GM12878 (cell line): ENCODE measurements at regions not wholly inside any gene's neighbourhood (a gene's known extent, or its start where the extent isn't known, plus 50 kb on each side); places are given as distances from the start of the nearest gene placed in this dataset.

Experiments
- ATAC-seq: fragments of 200-7000 bp; cut with Tn5 transposase; 3 replicates; pipeline ENCODE4 v1.9.1; 2020; ENCODE audit warnings: mild to moderate bottlenecking, moderate library complexity
- BruUV-seq: library from RNA; stranded (reverse); fragments of 400-500 nt; replicated peaks from 2 replicates; lab custom pipeline; 2021; lab: Mats Ljungman, UMichigan
- CTCF ChIA-PET: fragments of 300-600 bp; sonication (Branson Sonifier 250); formaldehyde crosslinking; extraction: SDS; loops from one replicate; lab custom pipeline; 2021; ENCODE audit warnings: inconsistent platforms; lab: Yijun Ruan, JAX
- POLR2A ChIA-PET: fragments of 350-600 bp; formaldehyde crosslinking; extraction: SDS; loops from one replicate; lab custom pipeline; 2021; ENCODE audit warnings: inconsistent platforms; lab: Charles Lee
- RAD21 ChIA-PET: fragments of 300-600 bp; sonication (Branson Sonifier 250); formaldehyde crosslinking; loops from one replicate; lab custom pipeline; 2023; ENCODE audit warnings: antibody characterized with exemption; ENCODE audit not compliant: unreplicated experiment; lab: Charles Lee
- SMC1A ChIA-PET: fragments of 300-600 bp; sonication (Branson Sonifier 250); formaldehyde crosslinking; loops from one replicate; lab custom pipeline; 2023; ENCODE audit not compliant: unreplicated experiment, uncharacterized antibody; lab: Charles Lee
- DNase-seq: peaks from one replicate; pipeline ENCODE4 v3.0.0-alpha.2; 2011; ENCODE audit warnings: low read depth, low spot score
- FAIRE-seq: peaks from 3 replicates; lab custom pipeline; 2011; peaks lifted over from hg19 to GRCh38; lab: Jason Lieb, UNC
- H2AFZ ChIP-seq: 2 replicates; pipeline ENCODE4 v1.6.0; 2011; ENCODE audit warnings: low read depth, low read length, control low read depth; ENCODE audit not compliant: control insufficient read depth
- H3K27ac ChIP-seq: 2 replicates; pipeline ENCODE4 v1.5.1; 2011; ENCODE audit warnings: control low read depth; ENCODE audit not compliant: control insufficient read depth, insufficient read depth
- H3K27me3 ChIP-seq, 2 experiments: replicated peaks in 1 of 2; 2 replicates each; pipeline versions ENCODE4 v1.6.0 to v1.6.1; 2011; ENCODE audit warnings: low read length in 1 of 2; ENCODE audit not compliant: control insufficient read depth in 2 of 2, insufficient read depth in 2 of 2
- H3K36me3 ChIP-seq, 2 experiments: 2 replicates each; pipeline ENCODE4 v1.5.1; 2011; ENCODE audit warnings: low read length in 1 of 2; ENCODE audit not compliant: control insufficient read depth in 2 of 2, insufficient read depth in 2 of 2
- H3K4me1 ChIP-seq: 2 replicates; pipeline ENCODE4 v1.6.1; 2011; ENCODE audit warnings: mild to moderate bottlenecking, low read length, moderate library complexity, mixed read lengths; ENCODE audit not compliant: control insufficient read depth, insufficient read depth
- H3K4me2 ChIP-seq: 2 replicates; pipeline ENCODE4 v1.6.0; 2011; ENCODE audit warnings: control low read depth; ENCODE audit not compliant: control insufficient read depth, insufficient read depth
- H3K4me3 ChIP-seq: fragments of 200-600 bp; sonication (generic); 2 replicates; pipeline ENCODE4 v1.5.1; 2016
- H3K79me2 ChIP-seq: 2 replicates; pipeline ENCODE4 v1.6.0; 2011; ENCODE audit warnings: low read length; ENCODE audit not compliant: control insufficient read depth, insufficient read depth
- H3K9ac ChIP-seq: 2 replicates; pipeline ENCODE4 v1.8.0; 2011; ENCODE audit warnings: low read length, control low read depth, mixed read lengths; ENCODE audit not compliant: control insufficient read depth, insufficient read depth
- H3K9me3 ChIP-seq: replicated peaks from 3 replicates; pipeline ENCODE4 v1.5.1; 2011; ENCODE audit warnings: mild to moderate bottlenecking, low read length; ENCODE audit not compliant: control insufficient read depth, insufficient read depth
- H4K20me1 ChIP-seq: 2 replicates; pipeline ENCODE4 v1.6.0; 2011; ENCODE audit not compliant: control insufficient read depth, insufficient read depth
- BHLHE40 ChIP-seq, 2 experiments: fragments of 450-650 bp in 1 of 2; IDR thresholded peaks; 2 replicates each; pipeline ENCODE4 v1.6.1; 2011 to 2017; ENCODE audit warnings: low read depth in 2 of 2, borderline replicate concordance in 1 of 2, improper control_type of control experiment in 1 of 2, low read length in 1 of 2, mild to moderate bottlenecking in 1 of 2
- CREB1 ChIP-seq: IDR thresholded peaks from 2 replicates; pipeline ENCODE4 v1.6.1; 2012; ENCODE audit warnings: low read depth, mild to moderate bottlenecking, inconsistent platforms
- JUNB ChIP-seq: IDR thresholded peaks from 2 replicates; pipeline ENCODE4 v1.6.1; 2016; ENCODE audit warnings: antibody characterized with exemption, mild to moderate bottlenecking
- MTA3 ChIP-seq: IDR thresholded peaks from 2 replicates; pipeline ENCODE4 v1.6.1; 2012; ENCODE audit warnings: low read length, inconsistent platforms, borderline replicate concordance
- NR2C2 ChIP-seq: IDR thresholded peaks from 2 replicates; pipeline ENCODE4 v1.6.1; 2011; ENCODE audit warnings: borderline replicate concordance, low read depth; ENCODE audit not compliant: control insufficient read depth, insufficient read length
- USF1 ChIP-seq: IDR thresholded peaks from 2 replicates; pipeline ENCODE4 v1.6.1; 2011; ENCODE audit warnings: borderline replicate concordance, low read depth, mild to moderate bottlenecking, moderate library complexity, mixed read lengths, low read length; ENCODE audit not compliant: insufficient read depth; ENCODE audit errors: extremely low read length
- whole genome bisulfite sequencing: methylation state at CpG from one replicate; pipeline ENCODE4 v1.1.6; 2016; ENCODE audit warnings: low lambda C conversion rate; ENCODE audit not compliant: insufficient replicate concordance, insufficient coverage; ENCODE audit errors: missing lambda C conversion rate; 5-methylcytosine and 5-hydroxymethylcytosine counted together
- in situ Hi-C: fragments of 300-500 bp; cut with MboI; formaldehyde crosslinking; loops from 9 replicates; pipeline ENCODE4 v1.14.3; 2018; ENCODE audit warnings: mixed read lengths
- intact Hi-C: fragments of 100-400 bp; cut with micrococcal nuclease; formaldehyde crosslinking; loops from one replicate; pipeline ENCODE4 v1.14.2; 2022; ENCODE audit not compliant: unreplicated experiment
- TF ChIP-seq, protein P1 (sequence below): fragments of 450-650 bp; formaldehyde crosslinking; IDR thresholded peaks from 2 replicates; pipeline ENCODE4 v1.4.0; 2020; ENCODE audit warnings: mild to moderate bottlenecking, moderate library complexity
- TF ChIP-seq, protein P2 (sequence below): IDR thresholded peaks from 2 replicates; pipeline ENCODE4 v1.6.1; 2011; ENCODE audit warnings: low read depth, low read length, improper control_type of control experiment, borderline replicate concordance
- TF ChIP-seq, protein P3 (sequence below): fragments of 450-650 bp; IDR thresholded peaks from 2 replicates; pipeline ENCODE4 v1.6.1; 2016; ENCODE audit warnings: mild to moderate bottlenecking, moderate library complexity, borderline replicate concordance

DNA sequence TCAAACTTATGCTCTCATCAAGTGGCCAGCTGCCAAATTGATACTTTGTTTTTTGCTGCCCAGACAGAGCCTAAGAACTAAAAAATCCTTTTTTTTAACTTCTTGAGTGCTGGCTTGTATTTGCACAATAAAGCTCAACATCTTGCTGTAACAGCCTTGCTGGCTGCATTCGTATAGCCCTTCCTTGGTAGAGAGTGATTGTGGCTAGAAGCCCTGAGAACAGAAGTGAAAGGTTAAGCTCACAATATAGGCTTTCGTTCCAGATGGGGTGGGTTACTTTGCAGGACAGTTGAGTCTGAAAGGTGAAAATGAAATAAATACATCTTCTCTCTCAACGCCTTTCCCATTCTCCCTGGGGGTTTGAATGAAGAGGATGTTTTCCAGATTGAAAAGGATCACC lies 278.8 kb downstream of the HS3ST3B1 start:
- FAIRE-seq (no peak), DNase-seq (no peak), ATAC-seq (no peak)
- Histone ChIP-seq H3K4me2 (no peak overlapping the region), H3K4me1 (no peaks in the 10 kb centered on the region), H3K9ac (no peak overlapping the region), H4K20me1 (no peaks in the 10 kb centered on the region), H3K27me3 (no peaks in the 10 kb centered on the region), H3K27ac (no peak overlapping the region), H3K79me2 (no peaks in the 10 kb centered on the region), H2AFZ (no peak overlapping the region), H3K4me3 (no peak overlapping the region), H3K9me3 (no peaks in the 10 kb centered on the region; the same call in 2 of the 3 replicates), H3K36me3 (no peaks in the 10 kb centered on the region)
- CTCF ChIA-PET: no interaction called here
- POLR2A ChIA-PET: no interaction called here
- 14% methylated on average over 3 of the region's 3 CpGs for WGBS
- RAD21 ChIA-PET: no interaction called here
- no TSS peak for BruUV-seq
- intact Hi-C loops: no loop called here
- TF ChIP-seq, protein P1, sequence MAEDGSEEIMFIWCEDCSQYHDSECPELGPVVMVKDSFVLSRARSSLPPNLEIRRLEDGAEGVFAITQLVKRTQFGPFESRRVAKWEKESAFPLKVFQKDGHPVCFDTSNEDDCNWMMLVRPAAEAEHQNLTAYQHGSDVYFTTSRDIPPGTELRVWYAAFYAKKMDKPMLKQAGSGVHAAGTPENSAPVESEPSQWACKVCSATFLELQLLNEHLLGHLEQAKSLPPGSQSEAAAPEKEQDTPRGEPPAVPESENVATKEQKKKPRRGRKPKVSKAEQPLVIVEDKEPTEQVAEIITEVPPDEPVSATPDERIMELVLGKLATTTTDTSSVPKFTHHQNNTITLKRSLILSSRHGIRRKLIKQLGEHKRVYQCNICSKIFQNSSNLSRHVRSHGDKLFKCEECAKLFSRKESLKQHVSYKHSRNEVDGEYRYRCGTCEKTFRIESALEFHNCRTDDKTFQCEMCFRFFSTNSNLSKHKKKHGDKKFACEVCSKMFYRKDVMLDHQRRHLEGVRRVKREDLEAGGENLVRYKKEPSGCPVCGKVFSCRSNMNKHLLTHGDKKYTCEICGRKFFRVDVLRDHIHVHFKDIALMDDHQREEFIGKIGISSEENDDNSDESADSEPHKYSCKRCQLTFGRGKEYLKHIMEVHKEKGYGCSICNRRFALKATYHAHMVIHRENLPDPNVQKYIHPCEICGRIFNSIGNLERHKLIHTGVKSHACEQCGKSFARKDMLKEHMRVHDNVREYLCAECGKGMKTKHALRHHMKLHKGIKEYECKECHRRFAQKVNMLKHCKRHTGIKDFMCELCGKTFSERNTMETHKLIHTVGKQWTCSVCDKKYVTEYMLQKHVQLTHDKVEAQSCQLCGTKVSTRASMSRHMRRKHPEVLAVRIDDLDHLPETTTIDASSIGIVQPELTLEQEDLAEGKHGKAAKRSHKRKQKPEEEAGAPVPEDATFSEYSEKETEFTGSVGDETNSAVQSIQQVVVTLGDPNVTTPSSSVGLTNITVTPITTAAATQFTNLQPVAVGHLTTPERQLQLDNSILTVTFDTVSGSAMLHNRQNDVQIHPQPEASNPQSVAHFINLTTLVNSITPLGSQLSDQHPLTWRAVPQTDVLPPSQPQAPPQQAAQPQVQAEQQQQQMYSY: no peak
- TF ChIP-seq CREB1 (no peak), BHLHE40 (IDR thresholded peaks at IDR 0.05; ENCODE audit: borderline replicate concordance in 1 of 2, low read depth in 2 of 2, low read length in 1 of 2) (no peak), MTA3 (no peak), NR2C2 (no peak), JUNB (no peak), USF1 (no peak)
- TF ChIP-seq, protein P2, sequence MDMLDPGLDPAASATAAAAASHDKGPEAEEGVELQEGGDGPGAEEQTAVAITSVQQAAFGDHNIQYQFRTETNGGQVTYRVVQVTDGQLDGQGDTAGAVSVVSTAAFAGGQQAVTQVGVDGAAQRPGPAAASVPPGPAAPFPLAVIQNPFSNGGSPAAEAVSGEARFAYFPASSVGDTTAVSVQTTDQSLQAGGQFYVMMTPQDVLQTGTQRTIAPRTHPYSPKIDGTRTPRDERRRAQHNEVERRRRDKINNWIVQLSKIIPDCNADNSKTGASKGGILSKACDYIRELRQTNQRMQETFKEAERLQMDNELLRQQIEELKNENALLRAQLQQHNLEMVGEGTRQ: no peak
- TF ChIP-seq, protein P3, sequence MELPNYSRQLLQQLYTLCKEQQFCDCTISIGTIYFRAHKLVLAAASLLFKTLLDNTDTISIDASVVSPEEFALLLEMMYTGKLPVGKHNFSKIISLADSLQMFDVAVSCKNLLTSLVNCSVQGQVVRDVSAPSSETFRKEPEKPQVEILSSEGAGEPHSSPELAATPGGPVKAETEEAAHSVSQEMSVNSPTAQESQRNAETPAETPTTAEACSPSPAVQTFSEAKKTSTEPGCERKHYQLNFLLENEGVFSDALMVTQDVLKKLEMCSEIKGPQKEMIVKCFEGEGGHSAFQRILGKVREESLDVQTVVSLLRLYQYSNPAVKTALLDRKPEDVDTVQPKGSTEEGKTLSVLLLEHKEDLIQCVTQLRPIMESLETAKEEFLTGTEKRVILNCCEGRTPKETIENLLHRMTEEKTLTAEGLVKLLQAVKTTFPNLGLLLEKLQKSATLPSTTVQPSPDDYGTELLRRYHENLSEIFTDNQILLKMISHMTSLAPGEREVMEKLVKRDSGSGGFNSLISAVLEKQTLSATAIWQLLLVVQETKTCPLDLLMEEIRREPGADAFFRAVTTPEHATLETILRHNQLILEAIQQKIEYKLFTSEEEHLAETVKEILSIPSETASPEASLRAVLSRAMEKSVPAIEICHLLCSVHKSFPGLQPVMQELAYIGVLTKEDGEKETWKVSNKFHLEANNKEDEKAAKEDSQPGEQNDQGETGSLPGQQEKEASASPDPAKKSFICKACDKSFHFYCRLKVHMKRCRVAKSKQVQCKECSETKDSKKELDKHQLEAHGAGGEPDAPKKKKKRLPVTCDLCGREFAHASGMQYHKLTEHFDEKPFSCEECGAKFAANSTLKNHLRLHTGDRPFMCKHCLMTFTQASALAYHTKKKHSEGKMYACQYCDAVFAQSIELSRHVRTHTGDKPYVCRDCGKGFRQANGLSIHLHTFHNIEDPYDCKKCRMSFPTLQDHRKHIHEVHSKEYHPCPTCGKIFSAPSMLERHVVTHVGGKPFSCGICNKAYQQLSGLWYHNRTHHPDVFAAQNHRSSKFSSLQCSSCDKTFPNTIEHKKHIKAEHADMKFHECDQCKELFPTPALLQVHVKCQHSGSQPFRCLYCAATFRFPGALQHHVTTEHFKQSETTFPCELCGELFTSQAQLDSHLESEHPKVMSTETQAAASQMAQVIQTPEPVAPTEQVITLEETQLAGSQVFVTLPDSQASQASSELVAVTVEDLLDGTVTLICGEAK: no peak
- in situ Hi-C loops: no loop called here
- SMC1A ChIA-PET: no interaction called here
